ENCODE measurements at regions not wholly inside any gene's neighbourhood (a gene's known extent, or its start where the extent isn't known, plus 50 kb on each side); places are given as distances from the start of the nearest gene placed in this dataset.

- no peak for TF ChIP-seq CTCF (IDR thresholded peaks at IDR 0.05; ENCODE audit: insufficient read depth, low read length)
- TF ChIP-seq REST (IDR thresholded peaks at IDR 0.05; ENCODE audit: insufficient replicate concordance, low read depth) = no peak
- no peak for TF ChIP-seq POLR2AphosphoS5 (IDR thresholded peaks at IDR 0.05; ENCODE audit: low read depth)
These were observed 1542.6 kb downstream of the AACS start for GRCh38 chr12:126607867-126608266.

Data from HL-60 (cell line).